Effector memory CD8-positive, alpha-beta T cell (primary cell): ENCODE measurements at regions not wholly inside any gene's neighbourhood (a gene's known extent, or its start where the extent isn't known, plus 50 kb on each side); places are given as distances from the start of the nearest gene placed in this dataset.
A peak's percentile ranks its signal among the peaks of the same experiment; 100 is the strongest.

ENCODE experiments used
- ATAC-seq: fragments of 150-1000 bp; cut with Tn5 transposase; replicated peaks from 2 replicates; pipeline ENCODE4 v1.10.0; 2021; ENCODE audit warnings: mild to moderate bottlenecking, moderate library complexity
- DNase-seq, 3 experiments: peaks; one replicate each; pipeline ENCODE4 v3.0.0; 2021
- H3K27ac Mint-ChIP-seq, 2 donors: one replicate each; pipeline ENCODE4 v1.8.0; 2022; ENCODE audit warnings: mild to moderate bottlenecking in 2 of 2, mixed read lengths in 2 of 2, moderate library complexity in 2 of 2
- H3K27me3 Mint-ChIP-seq, 2 donors: one replicate each; pipeline ENCODE4 v1.8.0; 2022; ENCODE audit warnings: mixed read lengths in 2 of 2
- H3K36me3 Mint-ChIP-seq: one replicate; pipeline ENCODE4 v1.8.0; 2022; ENCODE audit warnings: mild to moderate bottlenecking, moderate library complexity, mixed read lengths; ENCODE audit not compliant: insufficient read depth
- H3K4me1 Mint-ChIP-seq, 2 donors: one replicate each; pipeline ENCODE4 v1.8.0; 2022; ENCODE audit warnings: low read depth in 2 of 2, mixed read lengths in 2 of 2
- H3K4me3 Mint-ChIP-seq, 2 donors: one replicate each; pipeline ENCODE4 v1.8.0; 2022; ENCODE audit warnings: mild to moderate bottlenecking in 2 of 2, mixed read lengths in 2 of 2, moderate library complexity in 2 of 2
- H3K9me3 Mint-ChIP-seq, 2 donors: one replicate each; pipeline ENCODE4 v1.8.0; 2022; ENCODE audit warnings: mixed read lengths in 2 of 2

GRCh38 chr7:128163473-128163872 is 77.6 kb upstream of the LEP start:
- H3K36me3 Mint-ChIP-seq, result no peaks in the 10 kb centered on the region
- no peak overlapping the region for H3K27ac Mint-ChIP-seq
- H3K4me1 Mint-ChIP-seq, result peaks cover 2 to 11% of the 10 kb centered on the region in 2 donors
- ATAC-seq (no peak), DNase-seq (no peak)
- H3K4me3 Mint-ChIP-seq, result no peak overlapping the region
- H3K27me3 Mint-ChIP-seq, result peaks cover 47 to 96% of the 10 kb centered on the region in 2 donors
- no peaks in the 10 kb centered on the region for H3K9me3 Mint-ChIP-seq

- Mint-ChIP-seq H3K9me3 (no peaks in the 10 kb centered on the region), H3K27ac (no peak overlapping the region), H3K4me1 (peaks cover 6 to 19% of the 10 kb centered on the region in 2 donors), H3K36me3 (no peaks in the 10 kb centered on the region), H3K4me3 (no peak overlapping the region), H3K27me3 (peaks cover 53 to 97% of the 10 kb centered on the region in 2 donors)
- DNase-seq, result no peak
- ATAC-seq, result no peak
These were observed 76.8 kb upstream of the LEP start for GRCh38 chr7:128164061-128164954.

- H3K36me3 Mint-ChIP-seq, result peaks cover 3% of the 10 kb centered on the region
- no peaks in the 10 kb centered on the region for H3K9me3 Mint-ChIP-seq
These were observed 76.0 kb upstream of the LEP start for GRCh38 chr7:128164955-128165670.

GRCh38 chr7:128165927-128166420 is 75.1 kb upstream of the LEP start:
- Mint-ChIP-seq H3K36me3 (peaks cover 3% of the 10 kb centered on the region), H3K4me3 (peak overlapping the region; percentile 75 to 80), H3K9me3 (no peaks in the 10 kb centered on the region), H3K27ac (no peak overlapping the region), H3K27me3 (peaks cover 61 to 97% of the 10 kb centered on the region in 2 donors), H3K4me1 (peaks cover 6 to 19% of the 10 kb centered on the region in 2 donors)
- ATAC-seq (no peak), DNase-seq (no peak)

More at GRCh38 chr7:128164955-128165670, 76.0 kb upstream of the LEP start:
- H3K27ac Mint-ChIP-seq, result no peak overlapping the region
- no peak for ATAC-seq
- no peak for DNase-seq
- H3K4me3 Mint-ChIP-seq, result peak overlapping the region; percentile 75 to 80
- peaks cover 6 to 19% of the 10 kb centered on the region in 2 donors for H3K4me1 Mint-ChIP-seq
- peaks cover 61 to 97% of the 10 kb centered on the region in 2 donors for H3K27me3 Mint-ChIP-seq

- Mint-ChIP-seq H3K9me3 (no peaks in the 10 kb centered on the region), H3K36me3 (peaks cover 3% of the 10 kb centered on the region), H3K4me3 (peak overlapping the region; percentile 75 to 80), H3K4me1 (peaks cover 6 to 19% of the 10 kb centered on the region in 2 donors), H3K27ac (no peak overlapping the region), H3K27me3 (peaks cover 56 to 97% of the 10 kb centered on the region in 2 donors)
- no peak for DNase-seq
- no peak for ATAC-seq
These were observed 74.5 kb upstream of the LEP start for GRCh38 chr7:128166603-128167041.

- H3K27me3 Mint-ChIP-seq, result peaks cover 52 to 96% of the 10 kb centered on the region in 2 donors
- H3K4me3 Mint-ChIP-seq, result peak overlapping the region; percentile 75 to 80
- ATAC-seq, result peak; percentile 54
- H3K27ac Mint-ChIP-seq, result no peak overlapping the region
- no peaks in the 10 kb centered on the region for H3K9me3 Mint-ChIP-seq
- no peak for DNase-seq
- peaks cover 3% of the 10 kb centered on the region for H3K36me3 Mint-ChIP-seq
- peaks cover 6 to 19% of the 10 kb centered on the region in 2 donors for H3K4me1 Mint-ChIP-seq
These were observed 73.9 kb upstream of the LEP start for GRCh38 chr7:128167042-128167701.

GRCh38 chr7:128167791-128168666 is 73.0 kb upstream of the LEP start:
- peaks cover 3% of the 10 kb centered on the region for H3K36me3 Mint-ChIP-seq
- peak overlapping the region; percentile 67 to 73 for H3K4me3 Mint-ChIP-seq
- DNase-seq, result no peak
- H3K9me3 Mint-ChIP-seq, result no peaks in the 10 kb centered on the region
- H3K27me3 Mint-ChIP-seq, result peaks cover 43 to 87% of the 10 kb centered on the region in 2 donors
- no peak overlapping the region for H3K27ac Mint-ChIP-seq
- ATAC-seq, result peak; percentile 44
- H3K4me1 Mint-ChIP-seq, result peaks cover 6 to 22% of the 10 kb centered on the region in 2 donors

- Mint-ChIP-seq H3K27me3 (peaks cover 40 to 80% of the 10 kb centered on the region in 2 donors), H3K9me3 (no peaks in the 10 kb centered on the region), H3K36me3 (peaks cover 3% of the 10 kb centered on the region), H3K4me1 (peaks cover 6 to 23% of the 10 kb centered on the region in 2 donors), H3K27ac (no peak overlapping the region), H3K4me3 (peak overlapping the region; percentile 67 to 73)
- no peak for ATAC-seq
- DNase-seq, result no peak
These were observed 72.3 kb upstream of the LEP start for GRCh38 chr7:128168667-128169210.

- no peak overlapping the region for H3K27ac Mint-ChIP-seq
- no peak for DNase-seq
- ATAC-seq, result no peak
- H3K4me3 Mint-ChIP-seq, result no peak overlapping the region
- H3K27me3 Mint-ChIP-seq, result peaks cover 34 to 78% of the 10 kb centered on the region in 2 donors
- H3K9me3 Mint-ChIP-seq, result no peaks in the 10 kb centered on the region
- H3K36me3 Mint-ChIP-seq, result peaks cover 3% of the 10 kb centered on the region
- H3K4me1 Mint-ChIP-seq, result peaks cover 6 to 23% of the 10 kb centered on the region in 2 donors
These were observed 70.6 kb upstream of the LEP start for GRCh38 chr7:128170461-128170860.

- H3K36me3 Mint-ChIP-seq, result peaks cover 3% of the 10 kb centered on the region
- DNase-seq (no peak), ATAC-seq (no peak)
- no peak overlapping the region for H3K27ac Mint-ChIP-seq
- no peak overlapping the region for H3K4me3 Mint-ChIP-seq
- H3K4me1 Mint-ChIP-seq, result peaks cover 6 to 23% of the 10 kb centered on the region in 2 donors
- peaks cover 27 to 71% of the 10 kb centered on the region in 2 donors for H3K27me3 Mint-ChIP-seq
- H3K9me3 Mint-ChIP-seq, result no peaks in the 10 kb centered on the region
These were observed 69.6 kb upstream of the LEP start for GRCh38 chr7:128171342-128171918.

GRCh38 chr7:128172151-128172550 is 68.9 kb upstream of the LEP start:
- Mint-ChIP-seq H3K36me3 (peaks cover 3% of the 10 kb centered on the region), H3K9me3 (no peaks in the 10 kb centered on the region), H3K4me1 (peaks cover 6 to 22% of the 10 kb centered on the region in 2 donors), H3K27me3 (peaks cover 30 to 71% of the 10 kb centered on the region in 2 donors), H3K4me3 (no peak overlapping the region), H3K27ac (no peak overlapping the region)
- no peak for DNase-seq
- no peak for ATAC-seq

GRCh38 chr7:128172963-128173362 is 68.1 kb upstream of the LEP start:
- H3K9me3 Mint-ChIP-seq, result no peaks in the 10 kb centered on the region
- peaks cover 6 to 17% of the 10 kb centered on the region in 2 donors for H3K4me1 Mint-ChIP-seq
- H3K4me3 Mint-ChIP-seq, result no peak overlapping the region
- H3K36me3 Mint-ChIP-seq, result peaks cover 3% of the 10 kb centered on the region
- DNase-seq, result no peak
- peaks cover 37 to 72% of the 10 kb centered on the region in 2 donors for H3K27me3 Mint-ChIP-seq
- H3K27ac Mint-ChIP-seq, result no peak overlapping the region
- ATAC-seq, result no peak
